Omental fat pad (tissue), 3 donors: ENCODE measurements at regions not wholly inside any gene's neighbourhood (a gene's known extent, or its start where the extent isn't known, plus 50 kb on each side); places are given as distances from the start of the nearest gene placed in this dataset.

Experiments used
- ATAC-seq: fragments of 150-250 bp; one replicate; pipeline ENCODE4 v1.9.1; 2016; ENCODE audit warnings: mild to moderate bottlenecking, moderate library complexity; ENCODE audit not compliant: low FRiP score
- DNase-seq: peaks from one replicate; pipeline ENCODE4 v3.0.0-alpha.2; 2019; ENCODE audit warnings: low spot score
- TF ChIP-seq, protein P1 (sequence below), 3 donors: fragments of 450-650 bp; IDR thresholded peaks; one replicate each; pipeline ENCODE4 v1.5.1; 2016 to 2017; ENCODE audit warnings: antibody characterized with exemption in 3 of 3, mild to moderate bottlenecking in 3 of 3, moderate library complexity in 2 of 3

DNA sequence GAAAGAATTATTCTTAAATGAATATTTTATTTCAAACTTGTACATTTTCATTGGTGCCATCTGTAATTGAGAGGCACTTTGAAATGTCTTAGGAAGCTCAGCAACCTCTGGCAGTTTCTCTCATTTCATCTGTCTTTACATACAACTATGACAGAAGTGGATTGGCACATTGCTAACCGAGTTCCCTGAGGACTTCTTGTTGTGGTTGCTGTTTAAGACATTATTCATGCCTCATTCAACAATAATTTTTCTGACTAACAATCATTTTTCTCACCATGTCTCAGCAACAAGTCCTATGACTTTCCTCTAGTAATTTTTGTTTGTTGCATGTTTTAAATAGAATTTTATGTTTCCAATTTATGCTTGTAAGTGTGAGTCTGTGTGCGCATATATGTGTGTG is 284.0 kb upstream of the CWC22 start:
- TF ChIP-seq, protein P1, sequence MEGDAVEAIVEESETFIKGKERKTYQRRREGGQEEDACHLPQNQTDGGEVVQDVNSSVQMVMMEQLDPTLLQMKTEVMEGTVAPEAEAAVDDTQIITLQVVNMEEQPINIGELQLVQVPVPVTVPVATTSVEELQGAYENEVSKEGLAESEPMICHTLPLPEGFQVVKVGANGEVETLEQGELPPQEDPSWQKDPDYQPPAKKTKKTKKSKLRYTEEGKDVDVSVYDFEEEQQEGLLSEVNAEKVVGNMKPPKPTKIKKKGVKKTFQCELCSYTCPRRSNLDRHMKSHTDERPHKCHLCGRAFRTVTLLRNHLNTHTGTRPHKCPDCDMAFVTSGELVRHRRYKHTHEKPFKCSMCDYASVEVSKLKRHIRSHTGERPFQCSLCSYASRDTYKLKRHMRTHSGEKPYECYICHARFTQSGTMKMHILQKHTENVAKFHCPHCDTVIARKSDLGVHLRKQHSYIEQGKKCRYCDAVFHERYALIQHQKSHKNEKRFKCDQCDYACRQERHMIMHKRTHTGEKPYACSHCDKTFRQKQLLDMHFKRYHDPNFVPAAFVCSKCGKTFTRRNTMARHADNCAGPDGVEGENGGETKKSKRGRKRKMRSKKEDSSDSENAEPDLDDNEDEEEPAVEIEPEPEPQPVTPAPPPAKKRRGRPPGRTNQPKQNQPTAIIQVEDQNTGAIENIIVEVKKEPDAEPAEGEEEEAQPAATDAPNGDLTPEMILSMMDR (IDR thresholded peaks at IDR 0.05) = no peak
- ATAC-seq (no peak), DNase-seq (no peak)

- ATAC-seq (no peak), DNase-seq (no peak)
- TF ChIP-seq, protein P1 (IDR thresholded peaks at IDR 0.05) = no peak
Measured at GRCh38 chr2:180289627-180290026, 282.5 kb upstream of the CWC22 start.

GRCh38 chr2:180279581-180279980 is 272.5 kb upstream of the CWC22 start:
- TF ChIP-seq, protein P1 (IDR thresholded peaks at IDR 0.05) = no peak
- DNase-seq = no peak
- no peak for ATAC-seq

GRCh38 chr2:180276733-180277132 is 269.6 kb upstream of the CWC22 start:
- no peak for DNase-seq
- TF ChIP-seq, protein P1 (IDR thresholded peaks at IDR 0.05) = no peak
- no peak for ATAC-seq

GRCh38 chr2:180268006-180268405 is 260.9 kb upstream of the CWC22 start:
- ATAC-seq (no peak), DNase-seq (no peak)
- TF ChIP-seq, protein P1 (IDR thresholded peaks at IDR 0.05) = no peak

GRCh38 chr2:180261976-180262375 is 254.9 kb upstream of the CWC22 start:
- DNase-seq = no peak
- TF ChIP-seq, protein P1 (IDR thresholded peaks at IDR 0.05) = no peak
- no peak for ATAC-seq

DNA sequence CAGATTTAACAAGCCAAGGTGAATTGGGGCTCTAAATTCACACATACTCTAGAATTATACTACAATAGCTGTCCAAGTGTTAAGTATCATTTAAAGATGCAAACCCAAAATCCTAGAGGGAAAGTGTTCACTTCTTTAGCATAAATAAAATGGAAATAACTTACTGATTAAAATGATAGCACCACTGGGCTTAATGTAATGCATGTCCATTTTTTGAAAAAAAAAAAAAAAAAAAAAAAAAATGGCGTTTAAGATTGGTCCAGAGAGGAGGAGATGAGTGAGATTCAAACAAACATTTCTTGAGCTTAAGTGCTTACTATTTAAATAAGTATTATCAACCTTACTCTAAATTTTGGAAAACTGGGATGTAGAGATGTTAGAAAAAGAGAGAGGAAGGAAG is 251.5 kb upstream of the CWC22 start:
- DNase-seq (no peak), ATAC-seq (no peak)
- TF ChIP-seq, protein P1 (IDR thresholded peaks at IDR 0.05) = no peak
